Fibroblast of the aortic adventitia (primary cell): ENCODE measurements at regions not wholly inside any gene's neighbourhood (a gene's known extent, or its start where the extent isn't known, plus 50 kb on each side); places are given as distances from the start of the nearest gene placed in this dataset.

Source experiments
- DNase-seq: peaks from one replicate; pipeline ENCODE4 v3.0.0-alpha.2; 2010; ENCODE audit warnings: low read depth
- H3K4me3 ChIP-seq: 2 replicates; pipeline ENCODE4 v1.5.1; 2011; ENCODE audit warnings: low read depth, mild to moderate bottlenecking, control low read depth, low read length, moderate library complexity
- TF ChIP-seq, protein P1 (sequence below): IDR thresholded peaks from 2 replicates; pipeline ENCODE4 v1.5.1; 2011; ENCODE audit warnings: mild to moderate bottlenecking, low read length, control low read depth, inconsistent platforms; ENCODE audit not compliant: insufficient read depth

DNA sequence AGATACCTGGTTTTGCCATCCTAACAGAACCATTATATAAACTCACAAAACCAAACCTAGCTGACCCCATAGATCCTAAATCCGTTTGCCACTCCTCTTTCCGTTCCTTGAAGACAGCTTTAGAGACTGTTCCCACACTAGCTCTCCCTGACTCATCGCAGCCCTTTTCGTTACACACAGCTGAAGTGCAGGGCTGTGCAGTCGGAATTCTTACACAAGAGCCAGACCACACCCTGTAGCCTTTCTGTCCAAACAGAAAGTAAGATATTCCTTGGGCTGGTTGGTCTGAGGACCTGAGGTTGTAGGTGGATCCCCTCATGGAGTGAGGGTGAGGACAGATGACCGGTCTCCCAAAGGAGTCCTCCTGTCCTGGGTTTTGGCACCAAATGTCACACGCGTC lies 56.7 kb upstream of the NAA35 start:
- no peak for DNase-seq
- no peak overlapping the region for H3K4me3 ChIP-seq
- TF ChIP-seq, protein P1, sequence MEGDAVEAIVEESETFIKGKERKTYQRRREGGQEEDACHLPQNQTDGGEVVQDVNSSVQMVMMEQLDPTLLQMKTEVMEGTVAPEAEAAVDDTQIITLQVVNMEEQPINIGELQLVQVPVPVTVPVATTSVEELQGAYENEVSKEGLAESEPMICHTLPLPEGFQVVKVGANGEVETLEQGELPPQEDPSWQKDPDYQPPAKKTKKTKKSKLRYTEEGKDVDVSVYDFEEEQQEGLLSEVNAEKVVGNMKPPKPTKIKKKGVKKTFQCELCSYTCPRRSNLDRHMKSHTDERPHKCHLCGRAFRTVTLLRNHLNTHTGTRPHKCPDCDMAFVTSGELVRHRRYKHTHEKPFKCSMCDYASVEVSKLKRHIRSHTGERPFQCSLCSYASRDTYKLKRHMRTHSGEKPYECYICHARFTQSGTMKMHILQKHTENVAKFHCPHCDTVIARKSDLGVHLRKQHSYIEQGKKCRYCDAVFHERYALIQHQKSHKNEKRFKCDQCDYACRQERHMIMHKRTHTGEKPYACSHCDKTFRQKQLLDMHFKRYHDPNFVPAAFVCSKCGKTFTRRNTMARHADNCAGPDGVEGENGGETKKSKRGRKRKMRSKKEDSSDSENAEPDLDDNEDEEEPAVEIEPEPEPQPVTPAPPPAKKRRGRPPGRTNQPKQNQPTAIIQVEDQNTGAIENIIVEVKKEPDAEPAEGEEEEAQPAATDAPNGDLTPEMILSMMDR = no peak

DNA sequence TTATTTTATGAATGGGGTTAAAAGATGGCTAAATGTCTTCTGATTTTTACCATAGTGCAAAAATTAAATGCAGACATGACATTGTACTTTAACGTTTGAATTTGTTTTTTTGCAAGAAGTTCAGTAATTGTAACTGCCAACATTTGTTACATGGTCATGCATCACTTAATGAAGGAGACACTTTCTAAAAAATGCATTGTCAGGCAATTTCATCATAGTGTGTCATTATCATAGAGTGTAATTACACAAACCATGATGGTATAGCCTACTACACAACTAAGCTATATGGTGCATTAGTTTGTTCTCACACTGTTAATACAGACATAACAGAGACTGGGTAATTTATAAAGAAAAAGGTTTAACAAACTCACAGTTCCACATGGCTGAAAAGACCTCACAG lies 50.0 kb upstream of the NAA35 start:
- TF ChIP-seq, protein P1 = no peak
- DNase-seq = no peak

More for the DNA sequence above, 50.0 kb upstream of the NAA35 start:
- H3K4me3 ChIP-seq = no peak overlapping the region
